IMR-90 (cell line): ENCODE measurements at regions not wholly inside any gene's neighbourhood (a gene's known extent, or its start where the extent isn't known, plus 50 kb on each side); places are given as distances from the start of the nearest gene placed in this dataset.

ENCODE experiments used
- ATAC-seq: fragments of 200-7000 bp; cut with Tn5 transposase; 2 replicates; pipeline ENCODE4 v1.9.1; 2020; ENCODE audit warnings: low read depth, mild to moderate bottlenecking, moderate library complexity
- BruUV-seq: library from RNA; stranded (reverse); fragments of 400-500 nt; replicated peaks from 2 replicates; lab custom pipeline; 2021; lab: Mats Ljungman, UMichigan
- CTCF ChIA-PET: fragments of 300-600 bp; formaldehyde crosslinking; extraction: SDS; loops from one replicate; lab custom pipeline; 2021; ENCODE audit warnings: antibody characterized with exemption; lab: Yijun Ruan, JAX
- POLR2A ChIA-PET: fragments of 300-600 bp; sonication (Branson Sonifier 250); formaldehyde crosslinking; loops from one replicate; lab custom pipeline; 2022; ENCODE audit warnings: antibody characterized with exemption; ENCODE audit not compliant: unreplicated experiment; lab: Charles Lee
- DNase-seq: peaks from one replicate; pipeline ENCODE4 v3.0.0; 2013
- H2AFZ ChIP-seq: replicated peaks from 2 replicates; pipeline ENCODE3; 2013; ENCODE audit warnings: low read length, mild to moderate bottlenecking; ENCODE audit not compliant: poor library complexity
- H2AK5ac ChIP-seq: 2 replicates; pipeline ENCODE4 v1.6.1; 2013; ENCODE audit warnings: low read depth, low read length, inconsistent platforms
- H2AK9ac ChIP-seq: replicated peaks from 2 replicates; pipeline ENCODE3; 2013; ENCODE audit warnings: mild to moderate bottlenecking, low read depth, low read length, moderate library complexity; ENCODE audit not compliant: poor library complexity
- H2BK120ac ChIP-seq: 2 replicates; pipeline ENCODE4 v1.6.1; 2013; ENCODE audit warnings: low read depth, low read length, inconsistent platforms
- H2BK15ac ChIP-seq: 3 replicates; pipeline ENCODE4 v1.6.1; 2013; ENCODE audit warnings: low read depth, low read length, inconsistent platforms
- H2BK20ac ChIP-seq: 2 replicates; pipeline ENCODE4 v1.6.1; 2013; ENCODE audit warnings: low read depth, mild to moderate bottlenecking, inconsistent platforms, low read length, moderate library complexity
- H2BK5ac ChIP-seq: 2 replicates; pipeline ENCODE4 v1.6.1; 2013; ENCODE audit warnings: mild to moderate bottlenecking, low read depth, low read length, inconsistent platforms; ENCODE audit not compliant: poor library complexity, severe bottlenecking
- H3K14ac ChIP-seq: replicated peaks from 2 replicates; pipeline ENCODE4 v1.6.1; 2013; ENCODE audit warnings: low read depth, low read length, inconsistent platforms
- H3K18ac ChIP-seq: 2 replicates; pipeline ENCODE4 v1.6.1; 2013; ENCODE audit warnings: low read depth, low read length, control low read depth
- H3K23ac ChIP-seq: 2 replicates; pipeline ENCODE4 v1.6.1; 2013; ENCODE audit warnings: low read depth, low read length, inconsistent platforms
- H3K27ac ChIP-seq: 2 replicates; pipeline ENCODE4 v1.5.1; 2013; ENCODE audit warnings: mild to moderate bottlenecking, control low read depth, low read length; ENCODE audit not compliant: insufficient read depth
- H3K27me3 ChIP-seq: 2 replicates; pipeline ENCODE4 v1.6.1; 2013; ENCODE audit warnings: low read length; ENCODE audit not compliant: control insufficient read depth, insufficient read depth
- H3K36me3 ChIP-seq: 2 replicates; pipeline ENCODE4 v1.6.1; 2013; ENCODE audit warnings: low read length, mixed read lengths; ENCODE audit not compliant: control insufficient read depth, insufficient read depth
- H3K4ac ChIP-seq: 2 replicates; pipeline ENCODE4 v1.6.1; 2013; ENCODE audit warnings: low read depth, low read length, inconsistent platforms
- H3K4me1 ChIP-seq: 2 replicates; pipeline ENCODE4 v1.6.1; 2013; ENCODE audit warnings: low read length, mixed read lengths; ENCODE audit not compliant: control insufficient read depth, insufficient read depth
- H3K4me2 ChIP-seq: 2 replicates; pipeline ENCODE4 v1.6.1; 2013; ENCODE audit warnings: low read depth, mild to moderate bottlenecking, control low read depth, low read length, moderate library complexity
- H3K4me3 ChIP-seq: 2 replicates; pipeline ENCODE4 v1.5.1; 2013; ENCODE audit warnings: low read depth, mild to moderate bottlenecking, control low read depth, low read length, moderate library complexity; ENCODE audit not compliant: insufficient read depth
- H3K56ac ChIP-seq: 2 replicates; pipeline ENCODE4 v1.6.1; 2013; ENCODE audit warnings: low read length, inconsistent platforms; ENCODE audit not compliant: insufficient read depth; ENCODE audit errors: extremely low read depth
- H3K79me1 ChIP-seq, 2 experiments: 2 replicates each; pipeline ENCODE4 v1.6.1; 2013; ENCODE audit warnings: low read length in 2 of 2, inconsistent platforms in 1 of 2, low read depth in 1 of 2
- H3K9ac ChIP-seq: 2 replicates; pipeline ENCODE4 v1.6.1; 2013; ENCODE audit warnings: low read depth, low read length, control low read depth
- H3K9me1 ChIP-seq: 2 replicates; pipeline ENCODE4 v1.6.1; 2013; ENCODE audit warnings: low read length, inconsistent platforms; ENCODE audit not compliant: insufficient read depth
- H3K9me3 ChIP-seq: 2 replicates; pipeline ENCODE4 v1.6.1; 2013; ENCODE audit warnings: low read length; ENCODE audit not compliant: control insufficient read depth, insufficient read depth
- H4K20me1 ChIP-seq: 2 replicates; pipeline ENCODE4 v1.6.1; 2013; ENCODE audit warnings: low read length, inconsistent platforms; ENCODE audit not compliant: insufficient read depth
- H4K5ac ChIP-seq: 2 replicates; pipeline ENCODE4 v1.6.1; 2013; ENCODE audit warnings: mild to moderate bottlenecking, low read depth, low read length, control low read depth
- H4K8ac ChIP-seq, 2 experiments: 2 replicates each; pipeline ENCODE4 v1.6.1; 2013; ENCODE audit warnings: low read depth in 2 of 2, low read length in 2 of 2, control low read depth in 1 of 2, inconsistent platforms in 1 of 2
- H4K91ac ChIP-seq: 2 replicates; pipeline ENCODE4 v1.6.1; 2013; ENCODE audit warnings: low read depth, low read length, inconsistent platforms; ENCODE audit not compliant: insufficient read depth
- CEBPB ChIP-seq: IDR thresholded peaks from 2 replicates; pipeline ENCODE4 v1.6.1; 2012; ENCODE audit warnings: low read depth, low read length, improper control_type of control experiment
- CHD1 ChIP-seq: IDR thresholded peaks from 2 replicates; pipeline ENCODE4 v1.6.1; 2012; ENCODE audit warnings: low read depth, low read length, improper control_type of control experiment
- FOS ChIP-seq: fragments of 150-350 bp; IDR thresholded peaks from 2 replicates; pipeline ENCODE4 v1.6.1; 2016; ENCODE audit warnings: low read depth, low read length
- MAFK ChIP-seq: IDR thresholded peaks from 2 replicates; pipeline ENCODE4 v1.6.1; 2012; ENCODE audit warnings: low read depth, low read length, improper control_type of control experiment
- MAZ ChIP-seq: IDR thresholded peaks from 2 replicates; pipeline ENCODE4 v1.6.1; 2012; ENCODE audit warnings: low read depth, mild to moderate bottlenecking, low read length, improper control_type of control experiment, moderate library complexity, borderline replicate concordance
- MXI1 ChIP-seq: IDR thresholded peaks from 2 replicates; pipeline ENCODE4 v1.6.1; 2012; ENCODE audit warnings: low read depth, mild to moderate bottlenecking, low read length, moderate library complexity, borderline replicate concordance
- NFE2L2 ChIP-seq: fragments of 150-350 bp; IDR thresholded peaks from 2 replicates; pipeline ENCODE4 v1.6.1; 2016; ENCODE audit warnings: low read depth, mild to moderate bottlenecking, low read length
- POLR2A ChIP-seq: IDR thresholded peaks from 2 replicates; pipeline ENCODE4 v1.6.1; 2012; ENCODE audit warnings: mild to moderate bottlenecking, low read depth, low read length
- RAD21 ChIP-seq: IDR thresholded peaks from 2 replicates; pipeline ENCODE4 v1.6.1; 2012; ENCODE audit warnings: low read length, improper control_type of control experiment
- RCOR1 ChIP-seq: IDR thresholded peaks from 2 replicates; pipeline ENCODE4 v1.6.1; 2012; ENCODE audit warnings: mild to moderate bottlenecking, low read length, improper control_type of control experiment; ENCODE audit not compliant: insufficient replicate concordance
- RFX5 ChIP-seq: IDR thresholded peaks from 2 replicates; pipeline ENCODE4 v1.8.0; 2012; ENCODE audit warnings: low read depth, mild to moderate bottlenecking, low read length, moderate library complexity
- SMC3 ChIP-seq: fragments of 150-350 bp; IDR thresholded peaks from 2 replicates; pipeline ENCODE4 v1.6.1; 2016; ENCODE audit warnings: low read depth, mild to moderate bottlenecking, antibody characterized with exemption, low read length, moderate library complexity
- USF2 ChIP-seq: fragments of 150-350 bp; IDR thresholded peaks from 2 replicates; pipeline ENCODE4 v1.6.1; 2017; ENCODE audit warnings: mild to moderate bottlenecking, antibody characterized with exemption, low read length, low read depth
- WGBS, 2 experiments: methylation state at CpG; one replicate each; pipeline versions ENCODE4 v1.1.5 to v1.1.7; 2013; ENCODE audit warnings: missing lambda C conversion rate in 2 of 2; ENCODE audit not compliant: insufficient read length in 1 of 2; ENCODE audit errors: extremely low coverage in 2 of 2; 5-methylcytosine and 5-hydroxymethylcytosine counted together
- dilution Hi-C: fragments of 300-500 bp; cut with HindIII; formaldehyde crosslinking; loops from one replicate; pipeline ENCODE4 v1.14.3; 2018; ENCODE audit warnings: low sequenced_read_pairs; ENCODE audit not compliant: unreplicated experiment
- in situ Hi-C: fragments of 300-500 bp; cut with MboI; formaldehyde crosslinking; loops from 3 replicates; pipeline ENCODE4 v1.14.3; 2019; ENCODE audit warnings: low sequenced_read_pairs, inconsistent platforms, mixed read lengths
- intact Hi-C: fragments of 100-400 bp; cut with micrococcal nuclease; formaldehyde crosslinking; loops from 2 replicates; pipeline ENCODE4 v1.10.0; 2022

- no peak overlapping the region for H2AK9ac ChIP-seq
- no peak overlapping the region for H3K18ac ChIP-seq
- 80% methylated on average over 1 of the region's 5 CpGs; no CpG with 5 or more reads in 1 of the 2 experiments for WGBS, 2 experiments
- no peaks in the 10 kb centered on the region for H3K4me1 ChIP-seq
- H2BK5ac ChIP-seq = no peak overlapping the region
- H3K36me3 ChIP-seq = no peaks in the 10 kb centered on the region
- no peak for ATAC-seq
- H4K5ac ChIP-seq = no peak overlapping the region
- H3K14ac ChIP-seq = no peak overlapping the region
- peaks cover 5% of the 10 kb centered on the region; the same call in 1 of the 2 replicates for H3K9me3 ChIP-seq
- H3K27me3 ChIP-seq = peaks cover 11% of the 10 kb centered on the region
- H3K23ac ChIP-seq = no peak overlapping the region
- in situ Hi-C loops (no loop called here), dilution Hi-C loops (no loop called here), intact Hi-C loops (no loop called here)
- H2BK20ac ChIP-seq = no peak overlapping the region
- POLR2A ChIA-PET = no interaction called here
- H3K4me2 ChIP-seq = no peak overlapping the region
- H3K4me3 ChIP-seq = no peak overlapping the region
- no peaks in the 10 kb centered on the region; the same call in 1 of the 2 replicates for H3K9me1 ChIP-seq
- H4K8ac ChIP-seq = no peak overlapping the region
- no peak for DNase-seq
- no peaks in the 10 kb centered on the region for H3K79me1 ChIP-seq
- H4K91ac ChIP-seq = no peak overlapping the region
- H3K9ac ChIP-seq = no peak overlapping the region
- H2BK15ac ChIP-seq = no peak overlapping the region
- no peaks in the 10 kb centered on the region for H4K20me1 ChIP-seq
- H3K4ac ChIP-seq = no peak overlapping the region
- no peak overlapping the region for H2BK120ac ChIP-seq
- CTCF ChIA-PET = no interaction called here
- H3K56ac ChIP-seq = no peak overlapping the region
- TF ChIP-seq CEBPB (no peak), CHD1 (no peak), RAD21 (no peak), USF2 (no peak), SMC3 (no peak), MAZ (no peak), FOS (no peak), RCOR1 (no peak), MXI1 (no peak), MAFK (no peak), RFX5 (no peak), POLR2A (no peak), NFE2L2 (no peak)
- BruUV-seq = no TSS peak
- no peak overlapping the region for H3K27ac ChIP-seq
- H2AFZ ChIP-seq = no peak overlapping the region
- H2AK5ac ChIP-seq = no peak overlapping the region
These were observed 178.8 kb upstream of the HS6ST1 start for GRCh38 chr2:128497461-128497860.
